ENCODE measurements at regions not wholly inside any gene's neighbourhood (a gene's known extent, or its start where the extent isn't known, plus 50 kb on each side); places are given as distances from the start of the nearest gene placed in this dataset.

GRCh38 chr22:45094081-45094720 lies 69.5 kb upstream of the NUP50 start:
- TF ChIP-seq POLR2AphosphoS5 (IDR thresholded peaks at IDR 0.05; ENCODE audit: borderline replicate concordance, low read depth, low read length) (no peak), EZH2 (IDR thresholded peaks at IDR 0.05) (no peak), FOXP2 (optimal IDR thresholded peaks at IDR 0.05; ENCODE audit: control extremely low read depth, extremely low read length, insufficient read depth) (no peak)
